ENCODE measurements at regions not wholly inside any gene's neighbourhood (a gene's known extent, or its start where the extent isn't known, plus 50 kb on each side); places are given as distances from the start of the nearest gene placed in this dataset.

GRCh38 chr14:76931631-76932402, 96.7 kb downstream of the IRF2BPL start:
- in situ Hi-C loops (cut with HindIII; ENCODE audit: low pct_ligation_motif_present, low pct_unique_long_range_greater_than_20kb, low sequenced_read_pairs) = no loop called here
- DNase-seq = no peak

GRCh38 chr14:76930549-76930948, 98.0 kb downstream of the IRF2BPL start:
- in situ Hi-C loops (cut with HindIII; ENCODE audit: low pct_ligation_motif_present, low pct_unique_long_range_greater_than_20kb, low sequenced_read_pairs) = no loop called here
- DNase-seq = no peak

- DNase-seq = no peak
Observed at GRCh38 chr14:76929927-76930326, 98.6 kb downstream of the IRF2BPL start.

GRCh38 chr14:76927971-76928700, 100.4 kb downstream of the IRF2BPL start:
- DNase-seq = no peak
- in situ Hi-C loops (cut with HindIII; ENCODE audit: low pct_ligation_motif_present, low pct_unique_long_range_greater_than_20kb, low sequenced_read_pairs) = no loop called here

More at GRCh38 chr14:76929927-76930326, 98.6 kb downstream of the IRF2BPL start:
- in situ Hi-C loops (cut with HindIII; ENCODE audit: low pct_ligation_motif_present, low pct_unique_long_range_greater_than_20kb, low sequenced_read_pairs) = no loop called here

- in situ Hi-C loops (cut with HindIII; ENCODE audit: low pct_ligation_motif_present, low pct_unique_long_range_greater_than_20kb, low sequenced_read_pairs) = no loop called here
- DNase-seq = no peak
Observed at GRCh38 chr14:76926521-76927251, 100.5 kb downstream of the LRRC74A start.

GRCh38 chr14:76925097-76925441, 98.9 kb downstream of the LRRC74A start:
- in situ Hi-C loops (cut with HindIII; ENCODE audit: low pct_ligation_motif_present, low pct_unique_long_range_greater_than_20kb, low sequenced_read_pairs) = no loop called here
- no peak for DNase-seq

- DNase-seq = no peak
- in situ Hi-C loops (cut with HindIII; ENCODE audit: low pct_ligation_motif_present, low pct_unique_long_range_greater_than_20kb, low sequenced_read_pairs) = loop anchor here (25.0 kb wide), 1 partner anchor 163 kb away; the partner anchor contains the start of gene CIPC
Observed at GRCh38 chr14:76924371-76925096, 98.3 kb downstream of the LRRC74A start.

- no peak for DNase-seq
- in situ Hi-C loops (cut with HindIII; ENCODE audit: low pct_ligation_motif_present, low pct_unique_long_range_greater_than_20kb, low sequenced_read_pairs) = loop anchor here (25.0 kb wide), 1 partner anchor 164 kb away; the partner anchor contains the start of gene CIPC
Observed at GRCh38 chr14:76923431-76924370, 97.5 kb downstream of the LRRC74A start.

- DNase-seq = no peak
- in situ Hi-C loops (cut with HindIII; ENCODE audit: low pct_ligation_motif_present, low pct_unique_long_range_greater_than_20kb, low sequenced_read_pairs) = loop anchor here (25.0 kb wide), 1 partner anchor 165 kb away; the partner anchor contains the start of gene CIPC
Observed at GRCh38 chr14:76922584-76922983, 96.4 kb downstream of the LRRC74A start.

GRCh38 chr14:76922092-76922491, 95.9 kb downstream of the LRRC74A start:
- in situ Hi-C loops (cut with HindIII; ENCODE audit: low pct_ligation_motif_present, low pct_unique_long_range_greater_than_20kb, low sequenced_read_pairs) = loop anchor here (25.0 kb wide), 1 partner anchor 165 kb away; the partner anchor contains the start of gene CIPC
- DNase-seq = no peak

- no peak for DNase-seq
- in situ Hi-C loops (cut with HindIII; ENCODE audit: low pct_ligation_motif_present, low pct_unique_long_range_greater_than_20kb, low sequenced_read_pairs) = loop anchor here (25.0 kb wide), 1 partner anchor 166 kb away; the partner anchor contains the start of gene CIPC
Observed at GRCh38 chr14:76921088-76921399, 94.8 kb downstream of the LRRC74A start.

- in situ Hi-C loops (cut with HindIII; ENCODE audit: low pct_ligation_motif_present, low pct_unique_long_range_greater_than_20kb, low sequenced_read_pairs) = loop anchor here (25.0 kb wide), 1 partner anchor 167 kb away; the partner anchor contains the start of gene CIPC
- DNase-seq = no peak
Observed at GRCh38 chr14:76920331-76921087, 94.3 kb downstream of the LRRC74A start.

GRCh38 chr14:76919431-76920330, 93.5 kb downstream of the LRRC74A start:
- in situ Hi-C loops (cut with HindIII; ENCODE audit: low pct_ligation_motif_present, low pct_unique_long_range_greater_than_20kb, low sequenced_read_pairs) = loop anchor here (25.0 kb wide), 1 partner anchor 168 kb away; the partner anchor contains the start of gene CIPC
- DNase-seq = peak; percentile 64

All from ACHN (cell line).